GM12875 (cell line): ENCODE measurements at regions not wholly inside any gene's neighbourhood (a gene's known extent, or its start where the extent isn't known, plus 50 kb on each side); places are given as distances from the start of the nearest gene placed in this dataset.

Experiments used
- H3K4me3 ChIP-seq: one replicate; pipeline ENCODE4 v1.5.1; 2011; ENCODE audit warnings: low read depth, low read length, control low read depth
- CTCF ChIP-seq: IDR thresholded peaks from 2 replicates; pipeline ENCODE4 v1.5.1; 2011; ENCODE audit warnings: low read depth, mild to moderate bottlenecking, control low read depth, inconsistent platforms, low read length, moderate library complexity, borderline replicate concordance; ENCODE audit not compliant: insufficient read depth

GRCh38 chr5:14945450-14945849 is 73.9 kb upstream of the ANKH start:
- no peak for TF ChIP-seq CTCF
- no peak overlapping the region for H3K4me3 ChIP-seq

GRCh38 chr5:14944996-14945395 is 73.4 kb upstream of the ANKH start:
- no peak overlapping the region for H3K4me3 ChIP-seq
- TF ChIP-seq CTCF: no peak

GRCh38 chr5:14944350-14944739 is 72.8 kb upstream of the ANKH start:
- H3K4me3 ChIP-seq: no peak overlapping the region
- no peak for TF ChIP-seq CTCF

- TF ChIP-seq CTCF: no peak
- H3K4me3 ChIP-seq: no peak overlapping the region
These were observed 70.6 kb upstream of the ANKH start for GRCh38 chr5:14942212-14942611.

GRCh38 chr5:14937254-14937653 is 65.7 kb upstream of the ANKH start:
- no peak overlapping the region for H3K4me3 ChIP-seq
- TF ChIP-seq CTCF: no peak

- TF ChIP-seq CTCF: no peak
- no peak overlapping the region for H3K4me3 ChIP-seq
These were observed 65.0 kb upstream of the ANKH start for GRCh38 chr5:14936588-14936987.

GRCh38 chr5:14935341-14935740 is 63.8 kb upstream of the ANKH start:
- TF ChIP-seq CTCF: no peak
- no peak overlapping the region for H3K4me3 ChIP-seq
